Body of pancreas (tissue), 4 donors: ENCODE measurements at regions not wholly inside any gene's neighbourhood (a gene's known extent, or its start where the extent isn't known, plus 50 kb on each side); places are given as distances from the start of the nearest gene placed in this dataset.

Source experiments
- ATAC-seq: fragments of 150-250 bp; one replicate; pipeline ENCODE4 v1.9.1; 2016
- DNase-seq, 4 donors: peaks; one replicate each; pipeline ENCODE4 v3.0.0-alpha.2; 2019
- H3K27ac ChIP-seq, 4 donors: fragments of 200-600 bp; sonication (generic); 1 replicate in 3 of 4; 2 replicates in 1 of 4; pipeline versions ENCODE4 v1.5.1 to v1.6.1; 2016 to 2019; ENCODE audit warnings: mild to moderate bottlenecking in 1 of 4, mixed read lengths in 1 of 4, moderate library complexity in 1 of 4
- H3K27me3 ChIP-seq, 2 donors: fragments of 200-600 bp; sonication (generic); one replicate each; pipeline ENCODE4 v1.6.0; 2016; ENCODE audit warnings: mild to moderate bottlenecking in 1 of 2
- H3K36me3 ChIP-seq, 2 donors: fragments of 200-600 bp; sonication (generic); replicated peaks in 1 of 2; 2 replicates each; pipeline ENCODE4 v1.5.1; 2016; ENCODE audit warnings: low read depth in 2 of 2; ENCODE audit not compliant: insufficient read depth in 1 of 2
- H3K4me1 ChIP-seq: fragments of 200-600 bp; sonication (generic); one replicate; pipeline ENCODE4 v1.6.0; 2016
- H3K4me3 ChIP-seq, 2 donors: fragments of 200-600 bp; sonication (generic); 1 replicate in 1 of 2; 2 replicates in 1 of 2; pipeline ENCODE4 v1.5.1; 2016 to 2019
- H3K9me3 ChIP-seq, 3 donors: fragments of 200-600 bp; sonication (generic); 1 replicate in 2 of 3; 2 replicates in 1 of 3; pipeline ENCODE4 v1.5.1; 2016
- CTCF ChIP-seq, 7 experiments: fragments of 450-650 bp in 4 of 7; fragments of 200-600 bp in 3 of 7; sonication (generic) in 3 of 7; IDR thresholded peaks; one replicate each; pipeline ENCODE4 v1.5.1; 2016 to 2019; ENCODE audit warnings: antibody characterized with exemption in 7 of 7
- POLR2A ChIP-seq, 3 donors: fragments of 450-650 bp; IDR thresholded peaks; one replicate each; pipeline ENCODE4 v1.6.1; 2016; ENCODE audit warnings: antibody characterized with exemption in 3 of 3, mild to moderate bottlenecking in 2 of 3
- WGBS, 2 donors: methylation state at CpG; one replicate each; pipeline ENCODE4 v1.1.5; 2017; 5-methylcytosine and 5-hydroxymethylcytosine counted together
- intact Hi-C: fragments of 100-400 bp; cut with DNase I; formaldehyde crosslinking; loops from one replicate; pipeline ENCODE4 v1.15.1; 2023

DNA sequence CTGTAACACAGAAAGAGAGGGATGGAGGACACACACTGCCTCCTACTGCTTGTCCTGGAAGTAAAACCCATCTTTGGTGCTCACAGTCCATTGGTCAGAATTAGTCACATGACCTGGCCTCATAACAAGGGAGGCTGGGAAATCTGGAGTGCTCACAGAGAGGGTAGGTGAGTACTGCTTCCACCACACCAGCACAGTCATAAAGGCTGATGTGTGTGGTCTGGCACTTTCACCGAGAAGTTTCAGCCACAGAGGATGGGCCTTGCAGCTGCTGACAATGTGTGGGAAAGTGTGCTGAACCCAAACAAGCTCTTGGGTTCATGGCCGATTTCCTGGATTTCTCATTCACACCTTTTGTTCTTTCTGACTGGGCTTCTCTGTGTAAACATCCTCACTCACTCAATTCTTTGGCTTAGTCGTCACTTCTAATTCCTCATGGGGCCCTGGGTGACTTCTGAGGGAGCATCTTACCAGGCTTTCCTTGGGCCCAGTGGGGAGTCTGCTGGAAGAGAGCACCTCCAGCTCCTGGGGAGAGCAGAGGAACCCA, 100.7 kb downstream of the ASB7 start:
- no peaks in the 10 kb centered on the region for H3K36me3 ChIP-seq
- H3K4me3 ChIP-seq, result no peak overlapping the region
- TF ChIP-seq CTCF (IDR thresholded peaks at IDR 0.05), result no peak
- TF ChIP-seq POLR2A (IDR thresholded peaks at IDR 0.05), result no peak
- ATAC-seq (no peak), DNase-seq (no peak)
- peaks cover 0 to 5% (median 0%) of the 10 kb centered on the region in 3 donors for H3K9me3 ChIP-seq
- intact Hi-C loops, result no loop called here
- no peaks in the 10 kb centered on the region for H3K4me1 ChIP-seq
- H3K27me3 ChIP-seq, result no peaks in the 10 kb centered on the region
- WGBS, 2 donors, result 66% methylated on average over 3 of the region's 3 CpGs
- H3K27ac ChIP-seq, result no peak overlapping the region

DNA sequence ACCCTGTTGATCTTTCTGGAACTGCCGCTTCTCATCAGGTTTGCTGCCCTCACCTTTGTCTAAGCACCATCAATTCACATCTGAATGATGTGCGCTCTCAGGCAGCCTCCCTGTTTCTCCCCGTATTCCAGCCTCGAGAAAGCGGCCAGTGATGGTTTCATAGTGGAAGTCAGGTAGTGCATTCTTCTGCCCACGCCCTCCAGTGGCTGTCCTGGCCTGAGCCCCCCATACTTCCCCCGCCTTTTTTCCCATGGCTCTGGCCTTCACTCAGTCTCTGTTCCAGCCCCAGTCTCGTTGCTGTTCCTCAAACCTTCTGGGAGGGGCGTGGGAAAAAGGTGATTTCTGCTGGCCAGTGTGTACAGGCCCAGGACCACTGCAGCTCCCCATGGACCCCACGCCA, 101.3 kb downstream of the ASB7 start:
- TF ChIP-seq POLR2A (IDR thresholded peaks at IDR 0.05) (no peak), CTCF (IDR thresholded peaks at IDR 0.05) (no peak)
- whole genome bisulfite sequencing, 2 donors, result 83 to 89% methylated on average over 10 of the region's 10 CpGs
- DNase-seq, result no peak
- Histone ChIP-seq H3K9me3 (peaks cover 0 to 5% (median 0%) of the 10 kb centered on the region in 3 donors), H3K36me3 (no peaks in the 10 kb centered on the region), H3K4me3 (no peak overlapping the region), H3K27me3 (no peaks in the 10 kb centered on the region), H3K27ac (no peak overlapping the region), H3K4me1 (no peaks in the 10 kb centered on the region)
- no peak for ATAC-seq
- intact Hi-C loops, result no loop called here

DNA sequence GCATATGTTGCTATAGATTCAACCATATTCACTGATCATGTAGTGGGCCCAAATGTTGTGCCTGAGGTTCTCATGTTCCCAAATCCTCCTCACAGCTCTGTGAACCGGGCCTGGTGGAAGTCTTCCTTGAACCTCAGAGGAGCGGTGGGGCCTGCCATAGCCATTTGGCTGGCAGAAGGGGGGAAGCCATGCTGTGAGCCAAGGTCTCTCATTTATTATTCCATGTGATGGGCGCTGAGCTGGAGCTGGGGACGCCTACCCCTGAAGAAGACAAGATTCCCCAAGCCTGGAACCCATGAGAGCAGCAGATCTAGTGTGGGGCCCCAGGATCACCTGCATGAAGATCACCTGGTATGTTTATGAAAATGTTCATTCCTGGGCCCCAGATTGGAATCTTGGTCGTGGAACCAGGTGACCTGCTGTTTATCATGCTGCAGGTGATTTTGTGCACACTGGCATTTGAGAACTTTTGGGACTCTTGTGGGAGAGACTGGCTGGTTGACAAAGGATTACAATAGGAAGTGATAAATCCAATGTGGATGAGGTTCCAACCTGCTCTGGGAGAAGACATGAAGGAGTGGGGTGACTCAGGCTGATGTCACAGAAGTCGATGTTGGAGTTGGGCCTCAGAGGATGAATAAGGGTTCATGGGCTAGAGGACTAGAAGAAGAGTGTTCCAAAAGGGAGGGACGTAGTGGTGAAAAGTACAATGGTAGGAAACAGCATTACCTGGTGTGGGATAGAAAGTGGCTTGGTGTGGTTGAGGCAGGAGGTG, 102.1 kb downstream of the ASB7 start:
- 75 to 89% methylated on average over 7 of the region's 7 CpGs for WGBS, 2 donors
- Histone ChIP-seq H3K27me3 (no peaks in the 10 kb centered on the region), H3K9me3 (peaks cover 0 to 5% (median 0%) of the 10 kb centered on the region in 3 donors), H3K36me3 (no peaks in the 10 kb centered on the region), H3K4me3 (no peak overlapping the region), H3K4me1 (no peaks in the 10 kb centered on the region), H3K27ac (no peak overlapping the region)
- no peak for DNase-seq
- intact Hi-C loops, result no loop called here
- ATAC-seq, result no peak
- TF ChIP-seq CTCF (IDR thresholded peaks at IDR 0.05) (no peak), POLR2A (IDR thresholded peaks at IDR 0.05) (no peak)

DNA sequence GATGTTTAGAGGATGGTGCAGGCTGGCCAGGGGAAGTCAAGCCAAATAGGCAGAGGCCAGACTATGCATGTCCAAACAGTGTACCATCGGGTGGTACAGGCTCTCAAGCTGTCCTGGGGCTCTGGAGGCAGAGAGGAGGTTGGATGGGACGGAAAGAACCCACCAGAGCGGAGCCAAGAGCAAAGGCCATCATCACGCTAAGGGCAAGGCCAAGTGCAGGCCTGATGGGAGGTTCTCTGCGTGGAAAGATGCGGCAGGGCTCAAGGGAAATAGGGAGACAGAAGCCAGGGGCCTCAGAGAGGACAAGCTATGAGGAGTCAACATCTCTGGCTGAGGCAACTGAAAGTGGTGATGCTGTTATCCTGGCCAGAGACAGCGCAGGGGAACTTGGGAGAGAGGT, 102.7 kb downstream of the ASB7 start:
- ATAC-seq, result no peak
- Histone ChIP-seq H3K9me3 (peaks cover 0 to 5% (median 0%) of the 10 kb centered on the region in 3 donors), H3K27me3 (no peaks in the 10 kb centered on the region), H3K36me3 (no peaks in the 10 kb centered on the region), H3K4me1 (no peaks in the 10 kb centered on the region), H3K27ac (no peak overlapping the region), H3K4me3 (no peak overlapping the region)
- DNase-seq, result no peak
- TF ChIP-seq CTCF (IDR thresholded peaks at IDR 0.05), result no peak
- 86 to 91% methylated on average over 7 of the region's 7 CpGs for WGBS, 2 donors
- intact Hi-C loops, result no loop called here

- TF ChIP-seq POLR2A (IDR thresholded peaks at IDR 0.05) (no peak), CTCF (IDR thresholded peaks at IDR 0.05) (no peak)
- DNase-seq (peak in 1 of 4 donors; percentile 4), ATAC-seq (no peak)
- intact Hi-C loops, result no loop called here
- Histone ChIP-seq H3K27me3 (no peaks in the 10 kb centered on the region), H3K36me3 (no peaks in the 10 kb centered on the region), H3K9me3 (peaks cover 0 to 5% (median 0%) of the 10 kb centered on the region in 3 donors), H3K27ac (no peak overlapping the region), H3K4me1 (no peaks in the 10 kb centered on the region), H3K4me3 (no peak overlapping the region)
- 84 to 90% methylated on average over 9 of the region's 11 CpGs for WGBS, 2 donors
Measured at GRCh38 chr15:100705841-100706240, 103.5 kb downstream of the ASB7 start.
